Neural cell (in vitro differentiated cells): ENCODE measurements at regions not wholly inside any gene's neighbourhood (a gene's known extent, or its start where the extent isn't known, plus 50 kb on each side); places are given as distances from the start of the nearest gene placed in this dataset.

ENCODE experiments used
- EP300 ChIP-seq: fragments of 450-650 bp; conservative IDR thresholded peaks from 2 replicates; pipeline ENCODE4 v1.6.1; 2014; ENCODE audit warnings: antibody characterized with exemption, mild to moderate bottlenecking, moderate library complexity; ENCODE audit not compliant: poor library complexity, severe bottlenecking
- EZH2 ChIP-seq: fragments of 200-600, 300-800 bp; shearing (Covaris generic), sonication (generic); IDR thresholded peaks from 2 replicates; pipeline ENCODE4 v1.6.1; 2014; ENCODE audit warnings: antibody characterized with exemption, low read length, borderline replicate concordance, mild to moderate bottlenecking; ENCODE audit not compliant: insufficient read depth, poor library complexity, severe bottlenecking
- MXI1 ChIP-seq: fragments of 450-650 bp; conservative IDR thresholded peaks from 2 replicates; pipeline ENCODE4 v1.6.1; 2014; ENCODE audit warnings: antibody characterized with exemption, mild to moderate bottlenecking; ENCODE audit not compliant: poor library complexity, severe bottlenecking
- POLR2AphosphoS5 ChIP-seq: IDR thresholded peaks from 2 replicates; pipeline ENCODE4 v1.6.1; 2012
- TAF1 ChIP-seq: IDR thresholded peaks from 2 replicates; pipeline ENCODE4 v1.6.1; 2012; ENCODE audit warnings: low read depth
- TF ChIP-seq, protein P1 (sequence below): fragments of 450-650 bp; IDR thresholded peaks from 2 replicates; pipeline ENCODE4 v1.5.1; 2014; ENCODE audit warnings: antibody characterized with exemption, mild to moderate bottlenecking, moderate library complexity; ENCODE audit not compliant: poor library complexity, severe bottlenecking
- TF ChIP-seq, protein P2 (sequence below): IDR thresholded peaks from 2 replicates; pipeline ENCODE4 v1.6.1; 2012; ENCODE audit warnings: borderline replicate concordance

DNA sequence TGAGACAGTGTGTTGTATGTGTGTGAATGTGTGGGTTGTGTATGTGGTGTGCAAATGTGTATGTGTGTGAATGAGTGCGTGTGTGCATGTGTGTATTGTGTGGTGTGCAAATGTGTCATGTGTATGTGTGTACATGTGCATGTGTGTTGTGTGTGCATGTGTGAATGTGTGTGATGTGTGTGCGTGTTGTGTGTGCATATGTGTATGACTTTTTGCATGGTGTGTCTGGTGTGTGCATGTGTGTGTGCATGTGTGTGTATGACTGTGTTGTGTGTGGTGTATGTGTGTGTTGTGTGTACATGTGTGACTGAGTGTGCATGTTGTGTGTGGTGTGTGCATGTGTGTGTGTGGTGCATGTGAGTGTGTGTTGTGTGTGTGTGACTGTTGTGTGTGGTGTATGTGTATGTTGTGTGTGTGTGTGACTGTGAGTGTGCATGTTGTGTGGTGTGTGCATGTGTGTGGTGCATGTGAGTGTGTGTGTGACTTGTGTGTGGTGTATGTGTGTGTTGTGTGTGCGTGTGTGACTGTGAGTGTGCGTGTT, 268.3 kb downstream of the DCDC2C start:
- TF ChIP-seq TAF1, result no peak
- no peak for TF ChIP-seq POLR2AphosphoS5
- TF ChIP-seq, protein P1, sequence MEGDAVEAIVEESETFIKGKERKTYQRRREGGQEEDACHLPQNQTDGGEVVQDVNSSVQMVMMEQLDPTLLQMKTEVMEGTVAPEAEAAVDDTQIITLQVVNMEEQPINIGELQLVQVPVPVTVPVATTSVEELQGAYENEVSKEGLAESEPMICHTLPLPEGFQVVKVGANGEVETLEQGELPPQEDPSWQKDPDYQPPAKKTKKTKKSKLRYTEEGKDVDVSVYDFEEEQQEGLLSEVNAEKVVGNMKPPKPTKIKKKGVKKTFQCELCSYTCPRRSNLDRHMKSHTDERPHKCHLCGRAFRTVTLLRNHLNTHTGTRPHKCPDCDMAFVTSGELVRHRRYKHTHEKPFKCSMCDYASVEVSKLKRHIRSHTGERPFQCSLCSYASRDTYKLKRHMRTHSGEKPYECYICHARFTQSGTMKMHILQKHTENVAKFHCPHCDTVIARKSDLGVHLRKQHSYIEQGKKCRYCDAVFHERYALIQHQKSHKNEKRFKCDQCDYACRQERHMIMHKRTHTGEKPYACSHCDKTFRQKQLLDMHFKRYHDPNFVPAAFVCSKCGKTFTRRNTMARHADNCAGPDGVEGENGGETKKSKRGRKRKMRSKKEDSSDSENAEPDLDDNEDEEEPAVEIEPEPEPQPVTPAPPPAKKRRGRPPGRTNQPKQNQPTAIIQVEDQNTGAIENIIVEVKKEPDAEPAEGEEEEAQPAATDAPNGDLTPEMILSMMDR, result no peak
- TF ChIP-seq EP300, result no peak
- TF ChIP-seq, protein P2, sequence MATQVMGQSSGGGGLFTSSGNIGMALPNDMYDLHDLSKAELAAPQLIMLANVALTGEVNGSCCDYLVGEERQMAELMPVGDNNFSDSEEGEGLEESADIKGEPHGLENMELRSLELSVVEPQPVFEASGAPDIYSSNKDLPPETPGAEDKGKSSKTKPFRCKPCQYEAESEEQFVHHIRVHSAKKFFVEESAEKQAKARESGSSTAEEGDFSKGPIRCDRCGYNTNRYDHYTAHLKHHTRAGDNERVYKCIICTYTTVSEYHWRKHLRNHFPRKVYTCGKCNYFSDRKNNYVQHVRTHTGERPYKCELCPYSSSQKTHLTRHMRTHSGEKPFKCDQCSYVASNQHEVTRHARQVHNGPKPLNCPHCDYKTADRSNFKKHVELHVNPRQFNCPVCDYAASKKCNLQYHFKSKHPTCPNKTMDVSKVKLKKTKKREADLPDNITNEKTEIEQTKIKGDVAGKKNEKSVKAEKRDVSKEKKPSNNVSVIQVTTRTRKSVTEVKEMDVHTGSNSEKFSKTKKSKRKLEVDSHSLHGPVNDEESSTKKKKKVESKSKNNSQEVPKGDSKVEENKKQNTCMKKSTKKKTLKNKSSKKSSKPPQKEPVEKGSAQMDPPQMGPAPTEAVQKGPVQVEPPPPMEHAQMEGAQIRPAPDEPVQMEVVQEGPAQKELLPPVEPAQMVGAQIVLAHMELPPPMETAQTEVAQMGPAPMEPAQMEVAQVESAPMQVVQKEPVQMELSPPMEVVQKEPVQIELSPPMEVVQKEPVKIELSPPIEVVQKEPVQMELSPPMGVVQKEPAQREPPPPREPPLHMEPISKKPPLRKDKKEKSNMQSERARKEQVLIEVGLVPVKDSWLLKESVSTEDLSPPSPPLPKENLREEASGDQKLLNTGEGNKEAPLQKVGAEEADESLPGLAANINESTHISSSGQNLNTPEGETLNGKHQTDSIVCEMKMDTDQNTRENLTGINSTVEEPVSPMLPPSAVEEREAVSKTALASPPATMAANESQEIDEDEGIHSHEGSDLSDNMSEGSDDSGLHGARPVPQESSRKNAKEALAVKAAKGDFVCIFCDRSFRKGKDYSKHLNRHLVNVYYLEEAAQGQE, result no peak
- no peak for TF ChIP-seq EZH2
- TF ChIP-seq MXI1, result no peak
